Retina (tissue), 1 donor: ENCODE measurements at regions not wholly inside any gene's neighbourhood (a gene's known extent, or its start where the extent isn't known, plus 50 kb on each side); places are given as distances from the start of the nearest gene placed in this dataset.
"Not testable (repeated sequence)": the region's sequence is repeated elsewhere in the genome, so short reads cannot be mapped to it uniquely, and the experiment has no call there.

Experiments used
- DNase-seq: peaks from one replicate; pipeline ENCODE4 v3.0.0-alpha.2; 2016

DNA sequence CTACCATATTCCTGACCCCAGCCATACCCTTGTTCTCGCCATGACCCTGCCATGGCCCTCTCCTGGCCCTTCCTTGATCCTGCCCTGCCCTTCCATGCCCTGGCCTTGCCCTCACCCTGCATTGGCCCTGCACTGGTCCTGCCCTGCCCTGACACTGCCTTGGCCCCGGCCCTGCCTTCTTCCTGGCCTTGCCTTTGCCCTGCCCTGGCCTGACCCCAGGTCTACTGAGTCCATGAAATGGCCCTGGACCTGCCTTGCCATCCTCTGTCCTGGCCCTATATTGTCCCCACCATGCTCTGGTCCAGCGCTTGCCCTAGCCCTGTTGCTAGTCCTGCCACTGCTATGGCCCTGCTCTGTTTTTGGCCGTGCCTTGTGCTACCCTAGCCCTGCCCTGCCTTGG is 536.1 kb downstream of the FOXD4L6 start:
- DNase-seq: not testable (repeated sequence)

- DNase-seq: not testable (repeated sequence)
These were observed 536.6 kb downstream of the FOXD4L6 start for GRCh38 chr9:40591915-40592314.

DNA sequence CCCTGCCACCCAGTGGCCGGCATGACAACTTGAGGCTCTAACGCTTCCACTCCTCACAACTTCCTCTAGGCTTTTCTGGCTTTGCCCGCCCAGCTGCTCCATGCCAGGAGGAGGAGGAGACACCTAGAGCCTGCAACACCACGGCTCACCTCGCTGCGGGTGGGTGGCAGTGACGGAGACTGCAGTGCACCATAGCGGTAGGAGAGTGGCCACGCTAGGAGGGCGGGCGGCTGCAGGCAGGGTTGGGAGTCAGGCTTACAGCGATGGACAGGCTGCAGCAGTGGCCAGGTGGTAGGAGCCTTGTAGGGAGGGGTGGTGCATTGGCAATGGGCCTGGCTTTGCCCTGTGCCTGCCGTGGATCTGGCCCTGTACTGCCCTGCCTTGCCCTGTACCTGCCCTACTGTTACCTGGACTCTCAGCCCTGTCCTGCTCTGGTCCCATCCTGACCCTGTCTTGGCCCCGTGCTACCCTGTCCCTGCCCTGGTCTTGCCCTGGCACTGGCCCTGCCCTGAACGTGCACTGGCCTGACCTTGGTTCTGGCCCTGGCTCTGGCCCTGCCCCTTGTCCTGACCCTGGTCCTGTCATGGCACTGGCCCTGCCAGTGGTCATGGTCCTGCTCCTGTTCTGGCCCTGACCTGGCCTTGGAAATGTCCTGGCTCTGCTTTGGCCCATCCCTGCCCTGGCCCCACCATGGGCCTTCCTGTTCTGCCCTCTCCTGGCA is 540.8 kb downstream of the FOXD4L6 start:
- DNase-seq: not testable (repeated sequence)

DNA sequence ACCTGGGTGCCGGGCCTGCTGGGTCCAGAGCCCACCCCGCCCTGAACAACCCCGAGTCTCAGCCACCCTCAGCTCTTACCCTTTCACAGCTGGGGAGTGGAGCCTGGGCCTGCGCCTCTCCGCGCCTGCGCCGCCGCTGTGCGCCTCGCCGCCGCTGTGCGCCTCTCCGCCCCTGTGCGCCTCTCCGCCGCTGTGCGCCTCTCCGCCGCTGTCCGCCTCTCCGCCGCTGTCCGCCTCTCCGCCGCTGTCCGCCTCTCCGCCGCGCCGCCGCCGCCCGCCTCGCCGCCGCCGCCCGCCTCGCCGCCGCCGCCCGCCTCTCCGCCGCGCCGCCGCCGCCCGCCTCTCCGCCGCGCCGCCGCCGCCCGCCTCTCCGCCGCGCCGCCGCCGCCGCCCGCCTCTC is 544.4 kb downstream of the FOXD4L6 start:
- DNase-seq: not testable (repeated sequence)

GRCh38 chr9:40583230-40583629 is 545.3 kb downstream of the FOXD4L6 start:
- DNase-seq: not testable (repeated sequence)

DNA sequence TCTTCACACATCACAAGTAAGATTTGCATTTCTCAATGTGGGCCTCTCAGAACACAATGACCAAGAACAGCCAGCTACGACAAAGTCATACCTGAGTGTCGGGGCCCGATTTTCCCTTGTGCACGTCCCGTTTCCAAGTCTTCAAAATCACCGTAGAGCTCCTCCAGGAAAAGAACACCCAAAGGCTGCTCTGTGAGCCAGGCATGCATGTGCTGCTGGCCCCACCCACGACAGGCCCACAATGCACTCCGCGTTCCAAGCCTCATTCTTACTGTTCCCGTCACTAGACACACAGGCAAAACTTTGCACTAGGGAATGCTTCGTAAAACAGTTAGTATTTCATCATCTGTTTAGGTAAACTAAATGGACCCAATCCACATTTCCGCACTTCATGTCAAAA is 549.6 kb downstream of the FOXD4L6 start:
- peak; percentile 0 for DNase-seq
